GM12878 (cell line): ENCODE measurements at regions not wholly inside any gene's neighbourhood (a gene's known extent, or its start where the extent isn't known, plus 50 kb on each side); places are given as distances from the start of the nearest gene placed in this dataset.

Experiments used
- ATAC-seq: fragments of 200-7000 bp; cut with Tn5 transposase; 3 replicates; pipeline ENCODE4 v1.9.1; 2020; ENCODE audit warnings: mild to moderate bottlenecking, moderate library complexity
- BruUV-seq: library from RNA; stranded (reverse); fragments of 400-500 nt; replicated peaks from 2 replicates; lab custom pipeline; 2021; lab: Mats Ljungman, UMichigan
- CTCF ChIA-PET: fragments of 300-600 bp; sonication (Branson Sonifier 250); formaldehyde crosslinking; extraction: SDS; loops from one replicate; lab custom pipeline; 2021; ENCODE audit warnings: inconsistent platforms; lab: Yijun Ruan, JAX
- POLR2A ChIA-PET: fragments of 350-600 bp; formaldehyde crosslinking; extraction: SDS; loops from one replicate; lab custom pipeline; 2021; ENCODE audit warnings: inconsistent platforms; lab: Charles Lee
- RAD21 ChIA-PET: fragments of 300-600 bp; sonication (Branson Sonifier 250); formaldehyde crosslinking; loops from one replicate; lab custom pipeline; 2023; ENCODE audit warnings: antibody characterized with exemption; ENCODE audit not compliant: unreplicated experiment; lab: Charles Lee
- SMC1A ChIA-PET: fragments of 300-600 bp; sonication (Branson Sonifier 250); formaldehyde crosslinking; loops from one replicate; lab custom pipeline; 2023; ENCODE audit not compliant: unreplicated experiment, uncharacterized antibody; lab: Charles Lee
- DNase-seq: peaks from one replicate; pipeline ENCODE4 v3.0.0-alpha.2; 2011; ENCODE audit warnings: low read depth, low spot score
- FAIRE-seq: peaks from 3 replicates; lab custom pipeline; 2011; peaks lifted over from hg19 to GRCh38; lab: Jason Lieb, UNC
- H2AFZ ChIP-seq: 2 replicates; pipeline ENCODE4 v1.6.0; 2011; ENCODE audit warnings: low read depth, low read length, control low read depth; ENCODE audit not compliant: control insufficient read depth
- H3K27ac ChIP-seq: 2 replicates; pipeline ENCODE4 v1.5.1; 2011; ENCODE audit warnings: control low read depth; ENCODE audit not compliant: control insufficient read depth, insufficient read depth
- H3K27me3 ChIP-seq, 2 experiments: replicated peaks in 1 of 2; 2 replicates each; pipeline versions ENCODE4 v1.6.0 to v1.6.1; 2011; ENCODE audit warnings: low read length in 1 of 2; ENCODE audit not compliant: control insufficient read depth in 2 of 2, insufficient read depth in 2 of 2
- H3K36me3 ChIP-seq, 2 experiments: 2 replicates each; pipeline ENCODE4 v1.5.1; 2011; ENCODE audit warnings: low read length in 1 of 2; ENCODE audit not compliant: control insufficient read depth in 2 of 2, insufficient read depth in 2 of 2
- H3K4me1 ChIP-seq: 2 replicates; pipeline ENCODE4 v1.6.1; 2011; ENCODE audit warnings: mild to moderate bottlenecking, low read length, moderate library complexity, mixed read lengths; ENCODE audit not compliant: control insufficient read depth, insufficient read depth
- H3K4me2 ChIP-seq: 2 replicates; pipeline ENCODE4 v1.6.0; 2011; ENCODE audit warnings: control low read depth; ENCODE audit not compliant: control insufficient read depth, insufficient read depth
- H3K4me3 ChIP-seq: fragments of 200-600 bp; sonication (generic); 2 replicates; pipeline ENCODE4 v1.5.1; 2016
- H3K79me2 ChIP-seq: 2 replicates; pipeline ENCODE4 v1.6.0; 2011; ENCODE audit warnings: low read length; ENCODE audit not compliant: control insufficient read depth, insufficient read depth
- H3K9ac ChIP-seq: 2 replicates; pipeline ENCODE4 v1.8.0; 2011; ENCODE audit warnings: low read length, control low read depth, mixed read lengths; ENCODE audit not compliant: control insufficient read depth, insufficient read depth
- H3K9me3 ChIP-seq: replicated peaks from 3 replicates; pipeline ENCODE4 v1.5.1; 2011; ENCODE audit warnings: mild to moderate bottlenecking, low read length; ENCODE audit not compliant: control insufficient read depth, insufficient read depth
- H4K20me1 ChIP-seq: 2 replicates; pipeline ENCODE4 v1.6.0; 2011; ENCODE audit not compliant: control insufficient read depth, insufficient read depth
- MYC ChIP-seq: IDR thresholded peaks from 2 replicates; pipeline ENCODE4 v1.6.1; 2011; ENCODE audit warnings: mild to moderate bottlenecking, low read length, moderate library complexity, inconsistent platforms; ENCODE audit not compliant: insufficient read depth, insufficient replicate concordance, insufficient read length, severe bottlenecking
- NFXL1 ChIP-seq: fragments of 450-650 bp; IDR thresholded peaks from 2 replicates; pipeline ENCODE4 v1.6.1; 2017; ENCODE audit warnings: antibody characterized with exemption, mild to moderate bottlenecking, borderline replicate concordance
- RBBP5 ChIP-seq: fragments of 200-600 bp; sonication (generic); conservative IDR thresholded peaks from 2 replicates; pipeline ENCODE4 v1.6.1; 2016
- USF1 ChIP-seq: IDR thresholded peaks from 2 replicates; pipeline ENCODE4 v1.6.1; 2011; ENCODE audit warnings: borderline replicate concordance, low read depth, mild to moderate bottlenecking, moderate library complexity, mixed read lengths, low read length; ENCODE audit not compliant: insufficient read depth; ENCODE audit errors: extremely low read length
- WGBS: methylation state at CpG from one replicate; pipeline ENCODE4 v1.1.6; 2016; ENCODE audit warnings: low lambda C conversion rate; ENCODE audit not compliant: insufficient replicate concordance, insufficient coverage; ENCODE audit errors: missing lambda C conversion rate; 5-methylcytosine and 5-hydroxymethylcytosine counted together
- in situ Hi-C: fragments of 300-500 bp; cut with MboI; formaldehyde crosslinking; loops from 9 replicates; pipeline ENCODE4 v1.14.3; 2018; ENCODE audit warnings: mixed read lengths
- intact Hi-C: fragments of 100-400 bp; cut with micrococcal nuclease; formaldehyde crosslinking; loops from one replicate; pipeline ENCODE4 v1.14.2; 2022; ENCODE audit not compliant: unreplicated experiment

GRCh38 chr14:98189062-98189461 is 1082.9 kb downstream of the BCL11B start:
- no peak overlapping the region for H3K4me3 ChIP-seq
- H3K9ac ChIP-seq, result no peak overlapping the region
- ChIA-PET SMC1A (interaction anchor here (0.8 to 25.6 kb wide), 8 partner anchors 10 to 96 kb away, joined by 3 to 461 read pairs (median 6); no protein-coding TSS in a partner anchor), POLR2A (interaction anchor here (1.0 to 2.2 kb wide), 4 partner anchors 9 to 48 kb away, joined by 3 to 10 read pairs (median 4); no protein-coding TSS in a partner anchor), RAD21 (interaction anchor here (1.3 to 13.4 kb wide), 6 partner anchors 13 to 48 kb away, joined by 3 to 110 read pairs (median 5); no protein-coding TSS in a partner anchor), CTCF (interaction anchor here (1.4 to 18.6 kb wide), 2 partner anchors 17 to 49 kb away, joined by 3 to 158 read pairs; no protein-coding TSS in a partner anchor)
- TF ChIP-seq MYC, result no peak
- no peak for FAIRE-seq
- no peak overlapping the region for H3K4me2 ChIP-seq
- 24% methylated on average over 1 of the region's 1 CpG for WGBS
- intact Hi-C loops, result no loop called here
- ATAC-seq, result no peak
- H3K4me1 ChIP-seq, result no peaks in the 10 kb centered on the region
- no peaks in the 10 kb centered on the region for H4K20me1 ChIP-seq
- H3K27me3 ChIP-seq, result no peaks in the 10 kb centered on the region
- in situ Hi-C loops, result no loop called here
- H3K36me3 ChIP-seq, result no peaks in the 10 kb centered on the region
- no peak overlapping the region for H2AFZ ChIP-seq
- BruUV-seq, result no TSS peak
- no peak for DNase-seq
- H3K79me2 ChIP-seq, result no peaks in the 10 kb centered on the region
- no peaks in the 10 kb centered on the region; the same call in 2 of the 3 replicates for H3K9me3 ChIP-seq
- H3K27ac ChIP-seq, result no peak overlapping the region

GRCh38 chr14:98189511-98189910 is 1082.5 kb downstream of the BCL11B start:
- in situ Hi-C loops (no loop called here), intact Hi-C loops (no loop called here)
- Histone ChIP-seq H4K20me1 (no peaks in the 10 kb centered on the region), H3K4me1 (no peaks in the 10 kb centered on the region), H2AFZ (no peak overlapping the region), H3K4me3 (no peak overlapping the region), H3K27me3 (no peaks in the 10 kb centered on the region), H3K4me2 (no peak overlapping the region), H3K9ac (no peak overlapping the region), H3K9me3 (no peaks in the 10 kb centered on the region; the same call in 2 of the 3 replicates), H3K27ac (no peak overlapping the region), H3K79me2 (no peaks in the 10 kb centered on the region), H3K36me3 (no peaks in the 10 kb centered on the region)
- 21% methylated on average over 9 of the region's 9 CpGs for WGBS
- no peak for TF ChIP-seq USF1
- no peak for TF ChIP-seq NFXL1
- no peak for TF ChIP-seq RBBP5
- ChIA-PET SMC1A (interaction anchor here (0.6 to 25.6 kb wide), 8 partner anchors 9 to 46 kb away, joined by 4 to 461 read pairs (median 9); no protein-coding TSS in a partner anchor), CTCF (interaction anchor here (0.6 to 18.6 kb wide), 3 partner anchors 16 to 50 kb away, joined by 3 to 158 read pairs (median 3); no protein-coding TSS in a partner anchor), POLR2A (interaction anchor here (0.6 to 1.5 kb wide), 4 partner anchors 9 to 212 kb away, joined by 3 to 5 read pairs (median 4); no protein-coding TSS in a partner anchor), RAD21 (interaction anchor here (1.3 to 22.4 kb wide), 7 partner anchors 8 to 49 kb away, joined by 3 to 407 read pairs (median 94); no protein-coding TSS in a partner anchor)
- no peak for DNase-seq
- no peak for ATAC-seq
- FAIRE-seq, result no peak
- no TSS peak for BruUV-seq
